ENCODE measurements at regions not wholly inside any gene's neighbourhood (a gene's known extent, or its start where the extent isn't known, plus 50 kb on each side); places are given as distances from the start of the nearest gene placed in this dataset.
"Not testable (repeated sequence)": the region's sequence is repeated elsewhere in the genome, so short reads cannot be mapped to it uniquely, and the experiment has no call there.

DNA sequence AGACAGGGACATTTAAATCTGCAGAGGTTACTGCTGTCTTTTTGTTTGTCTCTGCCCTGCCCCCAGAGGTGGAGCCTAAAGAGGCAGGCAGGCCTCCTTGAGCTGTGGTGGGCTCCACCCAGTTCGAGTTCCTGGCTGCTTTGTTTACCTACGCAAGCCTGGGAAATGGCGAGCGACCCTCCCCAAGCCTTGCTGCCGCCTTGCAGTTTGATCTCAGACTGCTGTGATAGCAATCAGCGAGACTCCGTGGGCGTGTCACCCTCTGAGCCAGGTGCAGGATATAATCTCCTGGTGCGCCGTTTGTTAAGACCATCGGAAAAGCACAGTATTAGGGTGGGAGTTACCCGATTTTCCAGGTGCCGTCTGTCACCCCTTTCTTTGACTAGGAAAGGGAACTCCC, 93.3 kb downstream of the ANKRD30BL start:
- not testable (repeated sequence) for H3K36me3 ChIP-seq (ENCODE audit: control insufficient read depth in 5 of 5, insufficient read depth in 5 of 5, low read length in 5 of 5); H3K27me3 ChIP-seq (ENCODE audit: control insufficient read depth in 5 of 5, insufficient read depth in 4 of 5, low read length in 5 of 5); H3K27ac ChIP-seq (ENCODE audit: low read depth, low read length); H3K4me1 ChIP-seq (ENCODE audit: control insufficient read depth in 5 of 5, insufficient read depth in 5 of 5, low read length in 5 of 5); H3K4me3 ChIP-seq (ENCODE audit: low read depth in 1 of 5, low read length in 5 of 5); H3K9me3 ChIP-seq (ENCODE audit: control insufficient read depth in 5 of 5, low read length in 5 of 5); H3K9ac ChIP-seq (ENCODE audit: low read length in 5 of 5)

GRCh38 chr2:132065391-132065790, 96.4 kb downstream of the ANKRD30BL start:
- not testable (repeated sequence) for H3K4me3 ChIP-seq (ENCODE audit: low read depth in 1 of 5, low read length in 5 of 5); H3K27me3 ChIP-seq (ENCODE audit: control insufficient read depth in 5 of 5, insufficient read depth in 4 of 5, low read length in 5 of 5)

GRCh38 chr2:132039609-132040236, 122.0 kb downstream of the ANKRD30BL start:
- peaks cover 0 to 12% (median 10%) of the 10 kb centered on the region in 5 donors for H3K4me1 ChIP-seq (ENCODE audit: control insufficient read depth in 5 of 5, insufficient read depth in 5 of 5, low read length in 5 of 5)
- not testable (repeated sequence) for H3K9ac ChIP-seq (ENCODE audit: low read length in 5 of 5); H3K27me3 ChIP-seq (ENCODE audit: control insufficient read depth in 5 of 5, insufficient read depth in 4 of 5, low read length in 5 of 5); H3K36me3 ChIP-seq (ENCODE audit: control insufficient read depth in 5 of 5, insufficient read depth in 5 of 5, low read length in 5 of 5); H3K4me3 ChIP-seq (ENCODE audit: low read depth in 1 of 5, low read length in 5 of 5); H3K27ac ChIP-seq (ENCODE audit: low read depth, low read length); H3K9me3 ChIP-seq (ENCODE audit: control insufficient read depth in 5 of 5, low read length in 5 of 5)

More at GRCh38 chr2:132065391-132065790, 96.4 kb downstream of the ANKRD30BL start:
- not testable (repeated sequence) for H3K4me1 ChIP-seq (ENCODE audit: control insufficient read depth in 5 of 5, insufficient read depth in 5 of 5, low read length in 5 of 5); H3K27ac ChIP-seq (ENCODE audit: low read depth, low read length); H3K36me3 ChIP-seq (ENCODE audit: control insufficient read depth in 5 of 5, insufficient read depth in 5 of 5, low read length in 5 of 5); H3K9me3 ChIP-seq (ENCODE audit: control insufficient read depth in 5 of 5, low read length in 5 of 5); H3K9ac ChIP-seq (ENCODE audit: low read length in 5 of 5)

GRCh38 chr2:132038883-132039235, 122.9 kb downstream of the ANKRD30BL start:
- H3K9ac ChIP-seq (ENCODE audit: low read length in 5 of 5); H3K36me3 ChIP-seq (ENCODE audit: control insufficient read depth in 5 of 5, insufficient read depth in 5 of 5, low read length in 5 of 5); H3K9me3 ChIP-seq (ENCODE audit: control insufficient read depth in 5 of 5, low read length in 5 of 5); H3K27ac ChIP-seq (ENCODE audit: low read depth, low read length); H3K27me3 ChIP-seq (ENCODE audit: control insufficient read depth in 5 of 5, insufficient read depth in 4 of 5, low read length in 5 of 5): not testable (repeated sequence)
- Histone ChIP-seq H3K4me3 (ENCODE audit: low read depth in 1 of 5, low read length in 5 of 5) (peak overlapping the region in 1 of 5 donors; percentile 44), H3K4me1 (ENCODE audit: control insufficient read depth in 5 of 5, insufficient read depth in 5 of 5, low read length in 5 of 5) (peaks cover 0 to 12% (median 10%) of the 10 kb centered on the region in 5 donors)

DNA sequence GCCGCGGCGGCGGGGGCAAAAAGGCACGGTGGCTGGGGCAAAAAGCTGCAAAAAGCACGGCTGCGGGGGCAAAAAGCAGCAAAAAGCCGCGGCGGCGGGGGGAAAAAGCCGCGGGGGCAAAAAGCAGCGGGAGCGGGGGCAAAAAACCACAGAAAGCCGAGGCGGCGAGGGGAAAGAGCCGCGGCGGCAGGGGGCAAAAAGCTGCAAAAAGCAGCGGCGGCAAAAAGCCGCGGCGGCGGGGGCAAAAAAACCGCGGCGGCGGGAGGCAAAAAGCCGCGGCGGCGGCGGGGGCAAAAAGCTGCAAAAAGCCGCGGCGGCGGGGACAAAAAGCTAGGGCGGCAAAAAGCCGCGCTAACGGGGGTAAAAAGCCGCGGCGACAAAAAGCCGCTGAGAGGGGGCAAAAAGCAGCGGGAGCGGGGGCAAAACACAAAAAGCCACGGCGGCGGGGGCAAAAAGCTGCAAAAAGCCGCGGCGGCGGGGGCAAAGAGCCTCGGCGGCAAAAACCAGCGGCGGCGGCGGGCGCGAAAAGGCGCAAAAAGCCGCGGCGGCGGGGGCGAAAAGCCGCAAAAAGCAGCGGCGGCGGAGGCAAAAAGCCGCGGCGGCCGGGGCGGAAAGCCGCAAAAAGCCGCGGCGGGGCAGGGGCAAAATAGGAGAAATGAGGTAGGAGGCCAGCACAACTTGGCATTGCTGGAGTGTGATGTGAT, 123.4 kb downstream of the ANKRD30BL start:
- Histone ChIP-seq H3K9me3 (ENCODE audit: control insufficient read depth in 5 of 5, low read length in 5 of 5) (no peaks in the 10 kb centered on the region), H3K4me3 (ENCODE audit: low read depth in 1 of 5, low read length in 5 of 5) (peak overlapping the region in 2 of 5 donors; percentile 44 to 49), H3K9ac (ENCODE audit: low read length in 5 of 5) (no peak overlapping the region), H3K27ac (ENCODE audit: low read depth, low read length) (no peak overlapping the region), H3K4me1 (ENCODE audit: control insufficient read depth in 5 of 5, insufficient read depth in 5 of 5, low read length in 5 of 5) (peaks cover 0 to 12% (median 10%) of the 10 kb centered on the region in 5 donors), H3K27me3 (ENCODE audit: control insufficient read depth in 5 of 5, insufficient read depth in 4 of 5, low read length in 5 of 5) (peaks cover 5 to 10% (median 6%) of the 10 kb centered on the region in 5 donors), H3K36me3 (ENCODE audit: control insufficient read depth in 5 of 5, insufficient read depth in 5 of 5, low read length in 5 of 5) (no peaks in the 10 kb centered on the region)

GRCh38 chr2:132037527-132038178, 124.1 kb downstream of the ANKRD30BL start:
- Histone ChIP-seq H3K36me3 (ENCODE audit: control insufficient read depth in 5 of 5, insufficient read depth in 5 of 5, low read length in 5 of 5) (no peaks in the 10 kb centered on the region), H3K4me1 (ENCODE audit: control insufficient read depth in 5 of 5, insufficient read depth in 5 of 5, low read length in 5 of 5) (peaks cover 0 to 12% (median 10%) of the 10 kb centered on the region in 5 donors), H3K27me3 (ENCODE audit: control insufficient read depth in 5 of 5, insufficient read depth in 4 of 5, low read length in 5 of 5) (peaks cover 5 to 10% (median 6%) of the 10 kb centered on the region in 5 donors), H3K9ac (ENCODE audit: low read length in 5 of 5) (no peak overlapping the region), H3K27ac (ENCODE audit: low read depth, low read length) (no peak overlapping the region), H3K4me3 (ENCODE audit: low read depth in 1 of 5, low read length in 5 of 5) (peak overlapping the region in 2 of 5 donors; percentile 44 to 49), H3K9me3 (ENCODE audit: control insufficient read depth in 5 of 5, low read length in 5 of 5) (no peaks in the 10 kb centered on the region)

DNA sequence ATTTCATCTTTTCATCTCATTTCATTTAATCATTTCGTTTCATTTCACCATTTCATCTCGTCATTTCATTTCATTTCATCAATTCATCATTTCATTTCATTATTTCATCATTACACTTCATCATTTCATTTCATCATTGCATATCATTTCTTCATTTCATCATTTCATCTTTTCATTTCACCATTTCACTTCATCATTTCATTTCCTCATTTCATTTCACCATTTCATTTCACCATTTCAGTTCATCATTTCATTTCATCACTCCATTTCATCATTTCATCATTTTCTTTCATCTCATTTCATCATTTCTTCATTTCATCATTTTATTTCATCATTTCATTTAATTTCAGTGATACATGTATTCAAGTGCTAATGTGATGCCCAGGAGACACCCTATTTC, 127.1 kb downstream of the ANKRD30BL start:
- H3K4me1 ChIP-seq (ENCODE audit: control insufficient read depth in 5 of 5, insufficient read depth in 5 of 5, low read length in 5 of 5) = peaks cover 0 to 12% (median 10%) of the 10 kb centered on the region in 5 donors
- H3K9me3 ChIP-seq (ENCODE audit: control insufficient read depth in 5 of 5, low read length in 5 of 5) = no peaks in the 10 kb centered on the region
- no peak overlapping the region for H3K4me3 ChIP-seq (ENCODE audit: low read depth in 1 of 5, low read length in 5 of 5)
- peaks cover 5 to 10% (median 6%) of the 10 kb centered on the region in 5 donors for H3K27me3 ChIP-seq (ENCODE audit: control insufficient read depth in 5 of 5, insufficient read depth in 4 of 5, low read length in 5 of 5)
- H3K27ac ChIP-seq (ENCODE audit: low read depth, low read length) = no peak overlapping the region
- H3K36me3 ChIP-seq (ENCODE audit: control insufficient read depth in 5 of 5, insufficient read depth in 5 of 5, low read length in 5 of 5) = no peaks in the 10 kb centered on the region
- H3K9ac ChIP-seq (ENCODE audit: low read length in 5 of 5) = no peak overlapping the region

DNA sequence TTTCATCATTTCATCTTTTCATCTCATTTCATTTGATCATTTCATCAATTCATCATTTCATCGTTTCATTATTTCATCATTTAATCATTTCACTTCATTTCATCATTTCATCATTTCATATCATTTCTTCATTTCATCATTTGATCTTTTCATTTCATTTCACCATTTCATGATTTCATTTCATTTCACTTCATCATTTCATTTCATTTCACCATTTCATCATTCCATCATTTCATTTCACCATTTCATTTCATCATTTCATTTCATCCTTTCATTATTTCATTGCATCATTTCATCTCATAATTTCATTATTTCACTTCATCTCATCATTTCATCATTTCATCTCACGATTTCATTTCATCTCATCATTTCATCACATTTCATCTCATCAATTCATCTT, 127.8 kb downstream of the ANKRD30BL start:
- H3K27me3 ChIP-seq (ENCODE audit: control insufficient read depth in 5 of 5, insufficient read depth in 4 of 5, low read length in 5 of 5) = peaks cover 5 to 10% (median 6%) of the 10 kb centered on the region in 5 donors
- no peaks in the 10 kb centered on the region for H3K36me3 ChIP-seq (ENCODE audit: control insufficient read depth in 5 of 5, insufficient read depth in 5 of 5, low read length in 5 of 5)
- H3K4me3 ChIP-seq (ENCODE audit: low read depth in 1 of 5, low read length in 5 of 5) = no peak overlapping the region
- no peak overlapping the region for H3K9ac ChIP-seq (ENCODE audit: low read length in 5 of 5)
- peaks cover 0 to 12% (median 10%) of the 10 kb centered on the region in 5 donors for H3K4me1 ChIP-seq (ENCODE audit: control insufficient read depth in 5 of 5, insufficient read depth in 5 of 5, low read length in 5 of 5)
- H3K9me3 ChIP-seq (ENCODE audit: control insufficient read depth in 5 of 5, low read length in 5 of 5) = no peaks in the 10 kb centered on the region
- no peak overlapping the region for H3K27ac ChIP-seq (ENCODE audit: low read depth, low read length)

- Histone ChIP-seq H3K9ac (ENCODE audit: low read length in 5 of 5) (no peak overlapping the region), H3K4me1 (ENCODE audit: control insufficient read depth in 5 of 5, insufficient read depth in 5 of 5, low read length in 5 of 5) (peaks cover 0 to 8% (median 5%) of the 10 kb centered on the region in 5 donors), H3K9me3 (ENCODE audit: control insufficient read depth in 5 of 5, low read length in 5 of 5) (no peaks in the 10 kb centered on the region), H3K27me3 (ENCODE audit: control insufficient read depth in 5 of 5, insufficient read depth in 4 of 5, low read length in 5 of 5) (peaks cover 5 to 10% (median 6%) of the 10 kb centered on the region in 5 donors), H3K4me3 (ENCODE audit: low read depth in 1 of 5, low read length in 5 of 5) (no peak overlapping the region), H3K27ac (ENCODE audit: low read depth, low read length) (no peak overlapping the region), H3K36me3 (ENCODE audit: control insufficient read depth in 5 of 5, insufficient read depth in 5 of 5, low read length in 5 of 5) (no peaks in the 10 kb centered on the region)
Measured at GRCh38 chr2:132033365-132033764, 128.4 kb downstream of the ANKRD30BL start.

DNA sequence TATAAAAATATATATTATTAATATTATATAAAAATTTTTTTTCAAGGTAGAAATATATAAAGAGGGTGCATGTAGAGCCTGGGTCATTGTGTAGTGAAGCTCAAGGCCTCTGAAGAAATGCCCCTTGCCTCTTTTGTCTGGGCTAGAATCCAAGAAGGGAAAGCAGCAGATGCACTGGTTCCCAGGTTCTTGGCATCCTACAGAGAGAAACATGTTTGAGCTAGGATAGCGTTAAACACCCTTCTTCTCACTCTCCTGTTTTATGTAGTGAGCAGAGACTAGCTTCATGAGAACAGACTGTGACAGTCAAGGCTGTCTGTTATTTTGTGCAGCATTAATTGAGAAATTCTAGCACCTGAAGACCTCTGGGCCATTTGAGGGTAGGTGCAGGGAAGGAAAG, 149.7 kb downstream of the ANKRD30BL start:
- H3K27ac ChIP-seq (ENCODE audit: low read depth, low read length); H3K9me3 ChIP-seq (ENCODE audit: control insufficient read depth in 5 of 5, low read length in 5 of 5); H3K36me3 ChIP-seq (ENCODE audit: control insufficient read depth in 5 of 5, insufficient read depth in 5 of 5, low read length in 5 of 5); H3K27me3 ChIP-seq (ENCODE audit: control insufficient read depth in 5 of 5, insufficient read depth in 4 of 5, low read length in 5 of 5); H3K4me3 ChIP-seq (ENCODE audit: low read depth in 1 of 5, low read length in 5 of 5); H3K9ac ChIP-seq (ENCODE audit: low read length in 5 of 5); H3K4me1 ChIP-seq (ENCODE audit: control insufficient read depth in 5 of 5, insufficient read depth in 5 of 5, low read length in 5 of 5): not testable (repeated sequence)
